ENCODE measurements at regions not wholly inside any gene's neighbourhood (a gene's known extent, or its start where the extent isn't known, plus 50 kb on each side); places are given as distances from the start of the nearest gene placed in this dataset.

DNA sequence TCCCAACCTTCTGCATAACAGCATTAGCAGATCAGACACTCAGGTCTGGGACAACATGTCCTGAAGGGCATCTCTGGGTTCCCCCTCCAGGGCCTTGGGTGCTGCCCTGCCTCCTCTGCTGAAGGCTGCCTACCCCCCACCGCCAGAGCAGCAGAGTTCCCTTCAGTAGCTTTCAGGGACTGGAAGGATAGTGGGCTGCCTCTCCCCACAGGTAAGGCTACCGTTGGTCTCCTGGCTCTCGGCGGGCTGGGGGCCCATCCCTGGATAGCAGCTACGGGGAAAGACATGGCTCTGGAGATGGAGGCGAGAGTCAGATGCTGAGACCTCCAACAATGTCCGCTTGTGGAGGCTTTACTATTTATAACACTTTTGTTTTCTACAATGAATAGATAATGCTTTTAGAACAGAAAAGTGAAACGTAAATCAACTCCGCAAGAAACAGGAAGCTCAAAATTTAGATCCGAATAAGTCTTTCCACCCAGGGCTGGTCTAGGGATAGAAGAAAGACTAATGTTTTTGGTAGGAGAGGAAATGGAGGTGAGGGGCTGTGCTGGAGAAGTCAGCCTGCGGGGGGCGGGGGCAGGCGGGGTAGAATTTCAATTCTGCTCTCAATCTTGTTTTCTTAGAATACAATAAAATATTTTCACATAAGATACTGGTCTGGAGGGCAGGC, 58.4 kb downstream of the ARL4C start:
- no peak for DNase-seq (ENCODE audit: low read depth in 4 of 4, low spot score in 2 of 4)

DNA sequence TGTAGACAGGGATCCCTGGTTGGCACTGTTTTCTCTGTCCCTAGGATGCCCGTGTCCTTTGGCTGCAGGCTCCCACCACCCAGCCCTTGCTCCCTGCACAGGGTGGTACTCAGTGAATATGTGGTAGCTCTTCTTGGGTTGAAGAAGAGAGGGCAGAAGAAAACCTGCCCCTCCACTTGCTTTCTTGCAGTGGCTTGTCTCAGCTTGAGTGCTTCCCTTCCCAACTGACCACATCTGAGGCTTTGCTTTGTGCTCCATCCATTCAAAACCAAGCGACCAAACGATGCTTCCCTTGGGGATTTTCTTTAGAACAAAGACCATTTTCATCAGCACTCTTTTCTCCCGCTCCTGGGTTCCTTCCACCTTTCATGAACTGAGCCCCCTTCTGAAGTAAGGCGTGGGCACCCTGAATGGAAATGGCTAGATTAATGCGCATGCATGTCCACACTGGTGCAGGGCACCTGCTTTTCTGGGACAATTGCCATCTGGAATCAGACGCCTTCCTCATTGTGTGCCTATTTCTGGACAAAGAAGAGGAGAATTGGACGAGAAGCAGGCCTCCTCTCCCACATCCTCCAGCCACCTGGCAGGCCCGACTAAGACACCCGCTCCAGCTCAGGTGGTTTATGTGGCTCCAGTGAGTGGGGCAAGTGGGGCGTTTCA, 59.1 kb downstream of the ARL4C start:
- DNase-seq (ENCODE audit: low read depth in 4 of 4, low spot score in 2 of 4) = no peak

DNA sequence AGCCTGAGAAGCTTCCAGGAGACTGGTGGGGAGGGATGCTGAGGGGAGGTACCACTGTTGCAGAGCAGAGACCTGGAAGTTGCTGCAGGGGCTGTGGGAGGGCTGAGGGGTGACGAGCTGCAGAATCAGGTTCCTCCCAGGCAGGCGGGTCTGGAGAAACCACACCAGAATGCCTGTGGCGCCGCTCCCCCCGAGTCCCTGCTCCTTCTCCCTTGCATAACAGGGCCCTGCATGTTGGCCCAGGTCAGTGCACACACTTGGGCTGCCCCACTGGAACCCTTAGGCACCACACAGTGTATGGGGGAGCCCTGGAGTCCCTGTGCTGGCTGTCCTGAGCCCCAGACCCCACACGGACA, 60.4 kb downstream of the ARL4C start:
- DNase-seq (ENCODE audit: low read depth in 4 of 4, low spot score in 2 of 4) = no peak

- DNase-seq (ENCODE audit: low read depth in 4 of 4, low spot score in 2 of 4) = no peak
Observed at GRCh38 chr2:234435836-234436481, 60.9 kb downstream of the ARL4C start.

DNA sequence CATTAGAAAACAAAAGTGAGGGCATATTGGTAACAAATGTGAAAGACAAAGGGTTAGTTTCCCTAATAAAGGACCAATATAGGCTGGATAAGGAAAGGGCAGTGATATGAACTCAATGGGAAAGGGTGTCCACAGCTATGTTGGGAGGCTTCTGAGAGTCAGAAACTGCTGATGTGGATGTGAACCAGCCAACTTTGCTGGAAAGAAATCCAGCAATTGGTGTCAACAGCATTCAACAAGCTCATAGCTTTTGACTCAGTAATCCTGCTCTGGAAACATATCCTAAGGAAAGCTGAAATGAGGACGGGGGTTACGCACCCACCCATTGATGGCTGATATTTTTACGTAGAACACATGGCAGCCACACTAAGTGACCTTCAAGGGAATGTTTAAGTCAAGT, 63.7 kb downstream of the ARL4C start:
- no peak for DNase-seq (ENCODE audit: low read depth in 4 of 4, low spot score in 2 of 4)

DNA sequence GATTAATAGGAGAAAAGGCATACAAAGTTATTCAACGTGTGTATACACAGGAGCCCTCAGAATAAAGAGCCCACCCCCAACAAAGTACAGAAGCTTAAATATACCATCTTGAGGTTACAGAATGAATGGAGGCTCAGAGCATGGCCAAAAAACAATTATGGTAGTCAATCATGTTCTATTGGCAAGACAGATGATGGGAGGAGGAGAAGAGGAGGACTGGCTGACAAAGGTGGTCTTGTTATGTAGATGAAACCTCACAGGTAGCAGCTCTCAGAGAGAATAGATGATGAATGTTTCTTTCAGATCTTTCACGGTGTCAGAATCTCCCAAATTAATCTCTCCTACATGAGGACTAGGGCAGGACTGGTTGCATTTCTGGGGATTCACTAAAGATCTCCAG, 66.0 kb downstream of the ARL4C start:
- no peak for DNase-seq (ENCODE audit: low read depth in 4 of 4, low spot score in 2 of 4)

DNA sequence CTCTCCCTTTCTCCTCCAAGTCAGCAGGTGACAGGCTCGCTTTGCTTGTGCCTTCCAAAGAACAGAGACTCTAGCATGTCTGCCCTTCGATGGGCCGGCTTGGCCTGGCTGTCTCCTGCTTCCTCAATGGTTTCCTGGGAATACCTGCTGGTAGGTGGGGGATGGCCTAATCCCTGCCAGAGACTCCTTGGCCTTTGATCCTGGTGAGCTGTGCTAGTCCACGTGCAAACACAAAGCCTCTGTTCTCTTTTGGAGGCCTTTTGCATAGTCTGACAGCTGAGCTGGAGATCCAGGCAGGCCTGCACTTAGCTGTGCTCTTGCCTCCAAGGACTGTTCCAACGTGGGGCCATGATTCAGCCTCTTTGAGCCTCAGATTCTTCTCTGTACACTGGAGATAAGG, 67.6 kb downstream of the ARL4C start:
- DNase-seq (ENCODE audit: low read depth in 4 of 4, low spot score in 2 of 4) = no peak

DNA sequence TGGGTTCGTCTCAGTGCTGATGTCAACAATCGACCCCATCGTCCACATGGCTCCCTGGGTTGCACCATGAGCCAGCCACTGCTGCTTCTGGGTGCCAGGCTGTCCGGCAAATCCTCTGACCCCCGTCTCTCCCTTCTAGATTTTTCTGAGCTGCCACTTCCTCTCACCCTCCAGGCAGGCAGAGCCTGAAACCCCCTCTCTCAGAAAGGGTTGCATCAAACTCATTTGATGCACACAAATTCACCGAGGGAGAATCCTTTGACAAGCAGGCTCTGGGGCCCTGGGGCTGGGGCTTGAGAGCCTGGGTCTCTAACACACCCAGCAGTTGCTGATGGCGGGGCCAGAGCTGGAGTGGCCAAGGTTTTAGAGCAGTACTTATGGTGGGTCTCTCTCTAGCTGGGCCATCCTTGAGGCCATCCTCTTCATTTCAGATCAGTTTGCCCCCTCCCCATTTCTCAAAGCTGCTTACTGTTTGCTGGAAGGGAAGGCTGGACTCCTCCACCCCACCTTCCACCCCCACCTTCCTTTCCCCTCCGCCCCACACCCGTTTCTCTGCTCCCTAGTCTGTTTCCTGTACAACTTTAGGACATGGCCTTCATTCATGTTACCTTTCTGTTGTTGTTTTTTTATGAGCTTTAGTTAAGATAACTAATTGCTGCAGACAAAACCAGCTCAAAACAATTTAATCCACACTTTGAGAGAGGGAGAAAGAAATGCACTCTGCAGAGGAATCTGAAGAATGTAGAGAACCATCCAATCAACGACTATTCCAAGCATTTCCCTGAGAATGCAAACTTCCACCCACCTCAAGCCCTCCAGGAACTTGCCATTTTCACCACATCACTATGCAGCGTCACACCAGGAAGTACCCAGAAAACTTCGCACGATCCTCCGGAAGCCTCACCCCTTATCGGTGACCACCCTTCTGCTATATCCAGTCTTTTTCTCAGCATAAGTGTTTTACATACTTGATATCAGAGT, 69.5 kb downstream of the ARL4C start:
- peak in 1 of 4 donors; percentile 37 for DNase-seq (ENCODE audit: low read depth in 4 of 4, low spot score in 2 of 4)

- DNase-seq (ENCODE audit: low read depth in 4 of 4, low spot score in 2 of 4) = no peak
Observed at GRCh38 chr2:234426616-234427015, 70.3 kb downstream of the ARL4C start.

GRCh38 chr2:234425639-234426603, 71.0 kb downstream of the ARL4C start:
- no peak for DNase-seq (ENCODE audit: low read depth in 4 of 4, low spot score in 2 of 4)

GRCh38 chr2:234423884-234424283, 73.0 kb downstream of the ARL4C start:
- no peak for DNase-seq (ENCODE audit: low read depth in 4 of 4, low spot score in 2 of 4)

- DNase-seq (ENCODE audit: low read depth in 4 of 4, low spot score in 2 of 4) = no peak
Observed at GRCh38 chr2:234422981-234423431, 73.9 kb downstream of the ARL4C start.

- DNase-seq (ENCODE audit: low read depth in 4 of 4, low spot score in 2 of 4) = no peak
Observed at GRCh38 chr2:234422273-234422732, 74.6 kb downstream of the ARL4C start.

DNA sequence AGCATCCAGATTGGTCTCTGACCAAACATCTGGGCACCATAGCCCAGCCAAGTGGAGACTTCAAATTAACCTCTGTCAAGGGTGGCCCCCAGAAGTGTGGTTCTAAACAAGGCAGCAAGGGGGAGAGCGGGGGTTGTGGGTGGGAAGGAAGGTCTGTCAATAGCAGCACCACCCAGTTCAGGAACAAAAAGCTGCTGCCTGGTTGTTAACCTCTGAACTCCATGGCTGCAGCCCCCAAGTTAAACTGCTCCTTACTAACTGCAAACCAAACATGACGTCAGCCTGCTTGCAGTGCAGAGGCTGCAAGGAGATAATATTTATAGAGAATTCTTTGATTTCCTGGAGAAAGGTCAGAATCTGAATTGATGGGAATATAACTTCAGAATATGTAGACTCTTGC, 76.5 kb downstream of the ARL4C start:
- DNase-seq (ENCODE audit: low read depth in 4 of 4, low spot score in 2 of 4) = no peak

GRCh38 chr2:234419726-234420125, 77.2 kb downstream of the ARL4C start:
- no peak for DNase-seq (ENCODE audit: low read depth in 4 of 4, low spot score in 2 of 4)

- no peak for DNase-seq (ENCODE audit: low read depth in 4 of 4, low spot score in 2 of 4)
Observed at GRCh38 chr2:234415706-234416105, 81.2 kb downstream of the ARL4C start.

- DNase-seq (ENCODE audit: low read depth in 4 of 4, low spot score in 2 of 4) = no peak
Observed at GRCh38 chr2:234414596-234414995, 82.3 kb downstream of the ARL4C start.

DNA sequence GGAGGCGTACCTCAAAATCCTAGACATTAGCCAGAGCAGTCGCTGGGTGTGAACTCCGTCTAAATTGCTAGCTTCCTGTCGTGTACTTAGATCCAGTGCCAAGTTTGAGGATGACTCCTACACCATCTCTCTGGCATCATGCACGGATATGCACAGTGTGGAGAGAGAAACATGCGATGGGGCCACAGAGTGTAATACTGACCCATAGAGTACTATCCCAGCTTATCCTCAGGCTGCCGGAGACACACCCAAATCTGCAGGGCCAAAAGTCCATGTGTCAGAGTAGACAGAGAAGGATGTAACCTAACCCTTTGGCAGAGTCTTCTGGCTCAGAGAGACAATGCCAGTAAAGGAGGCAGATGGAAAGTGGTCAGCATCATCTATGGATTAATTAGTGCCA, 84.2 kb downstream of the ARL4C start:
- DNase-seq (ENCODE audit: low read depth in 4 of 4, low spot score in 2 of 4) = no peak

DNA sequence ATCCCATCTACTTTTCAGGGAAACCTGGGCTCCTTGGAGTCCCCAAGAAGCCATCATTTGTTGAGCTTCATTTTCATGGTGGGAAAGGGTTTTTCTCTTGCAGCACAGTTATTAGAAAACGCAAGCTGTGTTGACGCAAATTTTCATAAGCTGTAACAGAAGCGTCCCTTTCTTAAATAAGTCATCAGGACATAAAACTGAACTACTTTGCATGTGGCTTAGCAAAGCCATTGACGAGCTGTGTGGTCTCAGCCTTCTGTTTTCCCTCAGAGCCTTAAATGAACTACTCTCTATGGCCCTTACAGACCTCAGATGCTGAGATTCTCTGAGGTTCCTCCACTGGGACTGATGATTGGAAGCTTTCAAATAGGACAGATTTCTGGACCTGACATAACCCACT, 85.1 kb downstream of the ARL4C start:
- DNase-seq (ENCODE audit: low read depth in 4 of 4, low spot score in 2 of 4) = no peak

DNA sequence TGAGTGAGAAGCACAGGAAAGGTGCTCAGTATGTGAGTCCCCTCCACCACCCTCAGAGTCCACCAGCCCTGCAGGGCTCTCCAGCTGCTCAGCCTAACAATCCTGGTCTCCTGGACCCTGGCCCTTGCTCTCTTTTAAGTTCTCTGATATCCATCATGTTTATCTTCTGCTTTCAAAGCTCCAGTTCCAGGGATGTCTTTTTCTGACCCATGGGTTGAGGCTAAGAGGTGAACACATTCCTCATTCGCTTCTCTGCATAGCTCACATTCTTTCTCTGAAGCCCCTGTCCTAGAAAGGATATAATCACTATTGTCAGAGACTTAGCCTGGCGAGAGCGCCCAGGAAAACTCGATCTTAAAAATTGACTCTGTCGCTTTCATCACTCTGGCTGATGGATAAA, 86.4 kb downstream of the ARL4C start:
- no peak for DNase-seq (ENCODE audit: low read depth in 4 of 4, low spot score in 2 of 4)
